ENCODE measurements at regions not wholly inside any gene's neighbourhood (a gene's known extent, or its start where the extent isn't known, plus 50 kb on each side); places are given as distances from the start of the nearest gene placed in this dataset.
"Not testable (repeated sequence)": the region's sequence is repeated elsewhere in the genome, so short reads cannot be mapped to it uniquely, and the experiment has no call there.

DNA sequence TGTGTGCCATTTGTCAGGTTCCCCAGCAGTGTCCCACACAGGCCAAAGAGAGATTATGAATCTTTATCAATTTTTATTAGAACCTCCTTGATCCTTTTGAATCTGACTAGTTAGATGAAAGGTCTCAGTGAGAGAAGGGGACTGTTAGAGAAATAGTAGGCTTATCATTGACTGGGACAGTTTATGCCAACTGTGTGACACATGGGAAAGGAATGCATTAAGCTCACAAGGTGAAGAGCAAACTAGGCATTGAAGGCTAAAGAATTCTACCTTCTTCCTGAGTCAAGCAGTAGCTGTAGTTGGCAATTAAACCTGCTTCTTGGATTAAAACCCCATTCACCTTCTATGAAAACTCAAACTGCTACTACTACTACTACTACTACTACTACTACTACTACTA lies 389.6 kb upstream of the CDH19 start:
- no peak for DNase-seq

DNA sequence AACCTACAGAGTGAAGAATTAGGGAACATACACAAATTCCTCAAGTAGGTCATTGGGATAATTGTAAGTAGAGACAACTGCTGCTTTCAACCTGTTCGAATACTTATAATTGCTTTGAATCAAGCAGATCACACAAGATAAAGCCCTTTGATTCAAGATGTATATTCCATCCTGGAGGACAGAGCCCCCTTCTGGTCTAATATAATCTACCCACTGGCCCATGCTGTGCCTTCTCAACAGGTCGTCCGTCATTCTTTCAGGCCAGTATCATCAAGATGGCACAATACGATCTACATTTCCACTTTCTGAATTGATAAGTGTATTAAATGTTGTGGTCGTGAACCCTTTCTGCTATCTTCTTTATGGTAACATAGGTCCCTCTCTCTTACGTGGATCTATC lies 387.0 kb upstream of the CDH19 start:
- DNase-seq: no peak

DNA sequence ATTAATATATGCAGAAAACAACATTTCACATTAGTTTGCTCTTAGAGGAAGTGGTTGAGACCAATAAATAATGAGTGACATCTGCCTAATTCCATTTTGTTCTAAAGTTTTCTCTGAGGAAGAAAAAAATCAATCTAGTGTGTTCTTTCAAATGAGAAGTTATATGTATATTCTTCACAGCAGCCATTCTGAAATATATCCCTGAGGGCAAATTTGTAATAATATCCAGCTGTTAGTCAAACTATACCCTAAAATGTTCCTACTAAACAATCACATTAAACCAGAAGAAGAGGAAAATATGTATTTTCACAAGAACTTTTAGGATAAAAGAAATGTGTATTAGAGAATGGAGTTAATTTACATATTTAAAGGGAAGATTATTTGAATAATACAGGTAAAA lies 375.1 kb upstream of the CDH19 start:
- DNase-seq: no peak

DNA sequence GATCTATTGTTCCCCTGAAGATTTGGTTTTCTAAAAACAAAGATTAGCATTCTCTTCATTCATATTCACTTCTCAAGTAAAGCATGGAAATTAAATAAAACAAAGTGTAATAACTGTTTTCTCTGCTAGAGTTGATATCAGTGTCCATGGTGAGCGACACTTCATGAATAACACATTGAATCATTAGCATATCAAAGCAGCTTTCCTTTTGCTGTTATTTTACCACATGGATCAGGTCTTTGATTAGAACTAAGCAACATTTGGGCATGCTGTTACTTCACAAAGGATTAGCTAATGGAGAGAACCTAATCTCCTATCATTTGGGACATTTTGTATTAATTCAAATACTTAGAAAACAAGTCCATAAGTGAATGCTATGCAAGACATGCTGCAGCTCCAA lies 368.8 kb upstream of the CDH19 start:
- DNase-seq: no peak

DNA sequence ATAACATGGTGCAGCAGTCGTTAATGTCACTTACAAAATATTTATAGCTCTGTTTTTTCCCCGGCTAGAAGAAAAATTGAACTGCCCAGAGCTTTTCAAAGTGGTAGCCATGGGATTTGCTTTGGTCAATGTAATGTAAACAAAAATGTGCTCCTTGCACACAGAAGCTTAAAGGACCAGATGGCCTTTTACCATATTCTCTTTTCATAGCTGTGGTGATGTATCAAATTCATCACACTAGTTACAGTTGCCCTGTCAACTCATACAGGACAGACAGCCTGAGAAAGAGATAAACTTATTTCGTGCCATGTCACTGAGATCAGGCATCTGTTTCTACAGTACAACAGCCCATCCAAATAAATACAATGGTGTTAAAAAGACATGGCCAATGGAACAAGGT lies 368.1 kb upstream of the CDH19 start:
- DNase-seq: no peak

DNA sequence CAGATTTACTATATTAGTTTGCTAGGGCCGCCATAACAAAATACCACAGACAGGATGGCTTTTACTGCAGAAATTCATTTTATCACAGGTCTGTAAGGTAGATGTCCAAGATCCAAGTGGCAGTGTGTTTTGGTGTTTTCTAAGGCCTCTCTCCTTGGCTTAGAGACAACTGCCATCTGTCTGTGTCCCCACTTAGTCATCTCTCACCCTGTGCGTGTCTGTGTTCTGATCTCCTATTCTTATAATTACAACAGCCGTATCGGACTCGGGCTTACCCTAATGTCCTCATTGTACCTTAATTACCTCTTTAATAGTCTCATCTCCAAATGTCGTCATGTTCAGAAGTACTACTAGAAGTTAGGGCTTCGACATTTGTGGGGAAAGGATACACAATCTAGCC lies 362.3 kb upstream of the CDH19 start:
- no peak for DNase-seq

DNA sequence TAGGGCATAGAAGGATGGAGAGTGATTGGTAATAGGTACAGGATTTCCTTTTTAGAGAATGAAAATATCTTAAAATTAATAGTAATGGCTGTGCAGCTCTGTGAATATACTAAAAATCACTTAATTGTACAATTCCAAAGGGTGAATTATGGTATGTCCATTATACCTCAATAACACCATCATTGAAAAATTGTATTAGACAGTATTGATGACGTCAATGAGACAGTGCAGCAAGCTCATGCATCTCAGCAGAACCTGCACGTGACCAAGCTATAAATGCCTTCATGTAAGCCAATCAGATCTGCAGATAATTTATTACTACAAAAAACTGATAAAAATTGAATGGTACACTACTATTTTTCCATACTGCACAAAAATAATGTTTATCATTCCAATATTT lies 354.4 kb upstream of the CDH19 start:
- no peak for DNase-seq

DNA sequence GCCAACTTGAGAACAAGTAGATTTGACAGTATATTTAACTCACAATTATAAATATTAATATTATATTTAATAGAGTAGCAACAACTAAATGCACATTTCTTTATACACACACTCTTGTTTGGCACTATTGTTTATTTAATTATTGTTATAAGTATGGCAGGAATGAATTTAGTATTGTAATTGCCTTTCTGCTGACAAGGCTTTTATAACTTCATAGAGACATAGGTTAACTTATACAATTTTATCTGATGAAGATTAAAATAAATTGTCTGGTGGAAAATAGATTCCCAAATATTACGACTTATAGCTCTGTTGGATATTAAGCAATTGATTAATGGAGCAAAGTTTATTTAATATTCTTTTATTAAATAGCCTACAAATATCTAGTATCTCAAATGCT lies 347.9 kb upstream of the CDH19 start:
- no peak for DNase-seq

DNA sequence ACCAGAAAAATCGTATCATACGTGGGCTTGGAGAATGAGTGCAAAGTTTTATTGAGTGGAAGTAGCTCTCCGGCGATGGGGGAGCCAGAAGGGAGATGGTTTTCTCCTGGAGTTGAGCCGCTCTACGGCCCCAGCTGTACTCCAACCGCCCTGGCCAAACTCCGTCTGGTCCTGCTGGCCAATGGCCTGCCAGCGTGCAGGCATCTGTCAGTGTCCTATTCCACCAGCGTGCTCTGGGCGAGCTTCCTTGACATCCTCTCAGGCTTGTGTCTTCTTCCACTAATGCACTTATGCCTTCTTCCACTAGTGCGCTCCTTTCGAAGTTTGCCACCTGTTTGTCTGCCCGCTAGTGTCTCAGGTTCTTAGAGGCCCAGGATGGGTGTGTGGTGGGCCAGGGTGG lies 345.5 kb upstream of the CDH19 start:
- no peak for DNase-seq

DNA sequence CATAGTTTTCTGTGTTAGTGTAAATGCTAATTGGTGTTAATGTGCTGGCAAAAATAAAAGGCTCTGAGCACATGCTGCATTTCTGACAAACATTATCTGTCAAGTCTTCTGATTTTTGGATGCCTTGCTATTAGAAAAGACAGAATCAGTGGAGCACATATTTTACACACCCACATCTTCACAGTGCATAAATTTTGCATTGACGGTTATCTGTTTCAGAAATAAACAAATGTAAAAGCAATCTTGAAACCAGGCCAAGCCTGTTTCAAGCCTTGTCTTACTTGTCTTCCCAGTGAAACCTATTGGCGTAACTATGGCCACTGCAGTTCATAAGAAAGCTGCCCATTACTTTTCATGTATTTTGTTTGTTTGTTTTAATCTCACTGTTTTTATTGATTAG lies 333.7 kb upstream of the CDH19 start:
- DNase-seq: no peak

DNA sequence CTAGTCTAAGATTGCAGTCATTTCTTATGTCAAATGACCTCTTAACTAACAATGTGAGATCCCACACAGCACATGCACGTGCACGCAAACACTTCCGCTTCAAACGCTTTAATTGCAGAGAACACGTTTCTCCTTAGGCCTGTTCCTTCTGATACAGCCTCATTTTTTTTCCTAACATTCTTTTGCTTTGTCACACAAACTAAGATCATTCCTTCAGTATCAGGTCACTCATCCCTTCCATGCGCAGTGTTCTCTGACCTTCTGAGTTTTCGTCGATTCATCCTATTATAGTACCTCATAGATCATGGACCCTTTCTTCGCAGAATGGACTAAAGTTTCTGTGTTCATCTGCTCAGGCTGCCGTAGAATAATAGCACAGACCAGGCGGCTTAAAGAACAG lies 327.1 kb upstream of the CDH19 start:
- DNase-seq: no peak

DNA sequence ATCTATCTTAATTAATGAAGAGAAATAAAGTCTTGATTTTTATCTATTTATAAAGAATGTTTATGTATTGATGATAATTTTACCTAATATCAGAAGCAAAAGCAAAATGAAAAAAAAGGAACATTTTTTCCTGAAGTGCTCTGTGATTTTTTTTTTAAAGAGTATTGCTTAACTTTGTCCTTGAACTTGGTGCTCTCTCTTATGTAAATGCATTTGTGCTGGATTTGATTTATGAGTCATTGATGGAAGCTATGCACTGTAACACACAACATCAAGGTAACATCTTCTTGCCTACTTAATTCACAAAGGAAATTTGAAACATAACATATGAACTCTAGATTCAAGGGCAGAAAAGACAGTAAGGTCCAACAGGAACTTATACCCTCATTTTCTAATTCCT lies 312.9 kb upstream of the CDH19 start:
- no peak for DNase-seq

DNA sequence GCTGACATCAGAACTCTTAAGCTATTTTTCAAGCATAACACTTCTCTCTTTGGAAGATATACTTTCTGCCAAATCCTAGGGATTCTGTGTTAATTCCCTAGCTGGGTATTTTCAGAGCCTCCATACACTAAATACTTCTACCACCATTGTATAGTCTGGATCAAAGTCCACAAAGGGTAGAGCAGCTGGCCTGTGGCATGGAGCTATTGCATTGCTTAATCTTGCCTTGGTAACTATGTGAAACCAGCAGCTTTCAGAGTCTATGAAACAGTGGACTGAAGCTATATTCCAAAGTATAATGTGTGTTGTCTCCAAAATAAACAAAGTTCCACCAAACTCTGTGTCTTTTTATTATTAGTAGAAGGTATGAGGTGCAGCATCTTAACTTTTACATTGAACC lies 296.9 kb upstream of the CDH19 start:
- DNase-seq: no peak

DNA sequence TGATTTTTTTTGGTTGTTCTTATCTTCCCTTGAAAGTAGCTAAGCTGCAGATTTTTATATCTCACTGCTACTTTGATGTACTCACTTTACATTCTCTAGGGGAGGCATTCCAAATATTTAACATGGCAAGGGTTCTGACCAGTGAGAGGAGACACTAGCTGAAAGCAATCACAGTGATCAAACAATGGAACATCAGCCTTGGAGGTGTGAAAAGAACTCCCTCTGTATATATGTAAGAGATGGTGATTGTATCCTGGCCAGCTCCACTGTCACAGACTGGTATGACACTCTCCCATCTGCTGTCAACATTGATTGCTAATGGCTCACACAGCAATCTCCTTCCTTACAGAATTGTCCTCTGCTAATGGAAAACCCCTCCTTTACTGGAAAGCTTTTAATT lies 291.7 kb upstream of the CDH19 start:
- no peak for DNase-seq

DNA sequence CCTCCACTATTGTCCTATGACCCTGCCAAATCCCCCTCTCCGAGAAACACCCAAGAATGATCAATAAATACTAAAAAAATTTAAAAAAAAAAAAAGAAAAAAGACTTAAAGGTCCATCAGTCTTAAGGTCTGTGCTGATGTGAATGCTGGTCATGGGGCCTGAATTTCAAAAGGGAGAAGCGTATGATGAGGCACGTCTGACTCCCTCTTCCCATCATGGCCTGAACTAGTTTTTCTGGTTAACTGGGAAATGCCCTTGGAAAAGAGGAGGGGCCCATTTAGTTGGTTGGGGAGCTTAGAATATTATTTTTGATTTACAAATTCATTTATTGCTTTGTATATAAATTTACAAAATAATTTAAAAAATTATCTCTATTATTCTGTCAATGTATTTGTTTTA lies 291.0 kb upstream of the CDH19 start:
- DNase-seq: no peak

DNA sequence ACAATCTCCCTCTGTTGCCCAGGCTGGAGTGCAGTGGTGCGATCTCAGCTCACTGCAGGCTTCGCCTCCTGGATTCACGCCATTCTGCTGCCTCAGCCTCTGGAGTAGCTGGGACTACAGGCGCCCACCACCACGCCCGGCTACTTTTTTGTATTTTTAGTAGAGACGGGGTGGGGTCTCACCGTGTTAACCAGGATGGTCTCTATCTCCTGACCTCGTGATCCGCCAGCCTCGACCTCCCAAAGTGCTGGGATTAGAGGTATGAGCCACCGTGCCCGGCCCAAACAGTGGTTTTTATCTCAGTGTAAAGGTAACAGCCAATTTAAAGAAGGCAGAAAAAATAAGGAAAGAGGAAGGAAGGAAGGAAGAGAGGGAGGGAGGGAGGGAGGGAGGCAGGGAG lies 288.5 kb upstream of the CDH19 start:
- not testable (repeated sequence) for DNase-seq

DNA sequence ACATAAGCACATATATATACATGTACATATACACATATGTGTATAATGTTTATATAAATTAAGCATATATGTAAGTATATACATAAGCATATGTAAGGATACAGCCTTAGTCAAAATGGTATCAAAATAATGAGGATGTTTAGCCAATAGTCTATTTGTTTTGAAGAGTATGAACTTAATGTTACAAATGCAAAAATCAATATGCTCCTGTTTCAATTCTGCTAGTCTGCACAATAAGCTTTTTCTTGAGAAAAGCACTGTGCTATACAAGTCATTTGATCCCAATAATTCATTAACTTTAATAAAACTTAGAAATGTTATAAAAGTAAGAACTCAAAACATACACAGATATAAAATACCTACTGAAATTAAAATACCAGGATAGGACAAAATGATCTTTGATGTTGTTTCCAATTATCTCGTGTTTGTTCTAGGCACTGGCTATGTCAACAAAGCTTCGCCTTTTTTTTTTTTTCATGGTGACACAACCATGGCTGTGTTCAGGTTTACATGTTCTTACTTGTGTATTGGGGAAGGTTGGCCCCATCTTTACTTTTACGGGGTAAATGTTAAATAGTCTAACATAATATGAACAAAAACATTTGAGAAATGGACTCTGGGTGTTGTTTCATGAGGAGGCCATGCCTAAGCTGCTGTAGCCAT lies 271.1 kb upstream of the CDH19 start:
- no peak for DNase-seq

DNA sequence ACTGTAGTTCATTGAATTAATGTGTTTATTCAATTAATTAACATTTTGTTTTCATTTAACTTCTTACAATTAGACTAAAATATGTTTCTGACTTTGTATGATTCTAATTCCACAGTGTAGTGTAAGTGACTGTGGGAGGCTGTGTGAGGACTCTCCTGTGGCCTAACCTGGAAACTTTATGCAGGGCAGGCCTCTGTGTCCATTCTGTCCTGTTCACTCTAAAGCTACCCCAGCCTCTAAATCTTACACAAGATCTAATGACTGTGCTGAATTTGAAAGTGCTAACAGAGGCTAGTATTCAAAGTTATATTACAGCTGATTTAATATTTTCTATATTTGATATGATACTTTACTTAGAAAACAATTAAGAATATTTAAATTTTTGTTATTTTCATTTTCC lies 270.5 kb upstream of the CDH19 start:
- no peak for DNase-seq

DNA sequence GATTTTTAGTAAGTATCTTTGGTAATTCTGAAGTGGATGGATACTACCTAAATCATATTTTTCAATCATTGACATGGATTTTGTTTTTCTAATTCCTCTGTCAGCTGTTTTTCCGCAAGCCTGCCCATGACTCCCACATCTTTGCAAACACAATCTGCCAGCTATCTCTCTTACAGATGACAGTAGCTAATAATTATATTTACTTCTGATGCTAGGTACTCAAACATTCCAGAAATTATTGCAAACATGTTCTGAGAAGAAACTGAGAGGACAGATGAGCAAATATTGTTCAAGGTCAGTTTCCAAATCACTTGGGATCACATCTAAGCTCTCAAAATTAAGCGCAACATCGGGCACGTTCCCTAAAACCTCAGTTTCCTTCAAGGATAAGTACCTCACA lies 270.0 kb upstream of the CDH19 start:
- DNase-seq: no peak

DNA sequence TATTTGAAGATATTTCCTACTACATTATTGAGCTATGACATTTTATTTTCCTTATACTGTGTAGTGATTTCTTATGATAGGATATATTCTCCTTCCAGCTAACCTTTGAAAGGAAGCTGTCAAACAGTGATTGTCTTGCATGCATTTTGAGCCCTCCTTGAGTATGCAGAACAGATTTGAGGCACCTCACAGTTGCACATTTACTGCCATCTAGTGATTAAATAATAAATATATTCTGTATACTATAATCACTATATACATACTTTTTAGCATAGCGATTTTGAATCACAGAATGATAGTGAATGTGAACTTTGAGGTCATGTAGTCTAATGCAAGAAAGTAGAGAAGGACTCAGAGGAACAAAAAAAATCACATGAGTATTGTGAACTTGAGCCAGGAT lies 268.4 kb upstream of the CDH19 start:
- no peak for DNase-seq

DNA sequence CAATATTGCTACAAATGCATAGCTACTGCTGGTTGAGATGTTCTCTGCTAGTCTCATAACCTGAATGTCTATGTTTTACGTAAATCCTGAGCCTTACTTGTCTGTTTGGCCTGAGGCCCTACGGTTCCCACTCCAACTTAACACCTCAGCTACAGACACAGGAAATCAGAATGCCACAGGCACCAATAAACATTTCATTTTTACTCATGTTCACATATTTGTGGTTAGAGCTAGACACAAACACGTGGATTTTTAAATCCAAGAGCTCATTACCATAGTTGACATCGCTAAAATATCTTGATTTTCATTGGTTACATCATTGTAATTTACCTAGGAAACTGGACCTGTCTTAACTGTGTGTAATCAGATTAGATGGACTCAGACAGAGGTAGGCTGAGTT lies 263.8 kb upstream of the CDH19 start:
- DNase-seq: no peak

DNA sequence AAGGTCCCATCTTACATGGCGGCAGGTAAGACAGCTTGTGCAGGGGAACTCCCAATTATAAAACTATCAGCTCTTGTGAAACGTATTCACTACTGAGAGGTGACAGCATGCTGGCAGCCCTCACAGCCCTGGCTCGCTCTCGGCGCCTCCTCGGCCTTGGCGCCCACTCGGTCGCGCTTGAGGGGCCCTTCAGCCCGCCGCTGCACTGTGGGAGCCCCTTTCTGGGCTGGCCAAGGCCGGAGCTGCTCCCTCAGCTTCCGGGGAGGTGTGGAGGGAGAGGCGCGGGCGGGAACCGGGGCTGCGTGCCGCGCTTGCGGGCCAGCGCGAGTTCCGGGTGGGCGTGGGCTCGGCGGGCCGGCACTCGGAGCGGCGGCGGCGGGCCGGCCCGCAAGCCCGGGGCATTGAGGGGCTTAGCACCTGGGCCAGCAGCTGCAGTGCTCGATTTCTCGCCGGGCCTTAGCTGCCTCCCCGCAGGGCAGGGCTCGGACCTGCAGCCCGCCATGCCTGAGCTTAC lies 262.6 kb upstream of the CDH19 start:
- not testable (repeated sequence) for DNase-seq

DNA sequence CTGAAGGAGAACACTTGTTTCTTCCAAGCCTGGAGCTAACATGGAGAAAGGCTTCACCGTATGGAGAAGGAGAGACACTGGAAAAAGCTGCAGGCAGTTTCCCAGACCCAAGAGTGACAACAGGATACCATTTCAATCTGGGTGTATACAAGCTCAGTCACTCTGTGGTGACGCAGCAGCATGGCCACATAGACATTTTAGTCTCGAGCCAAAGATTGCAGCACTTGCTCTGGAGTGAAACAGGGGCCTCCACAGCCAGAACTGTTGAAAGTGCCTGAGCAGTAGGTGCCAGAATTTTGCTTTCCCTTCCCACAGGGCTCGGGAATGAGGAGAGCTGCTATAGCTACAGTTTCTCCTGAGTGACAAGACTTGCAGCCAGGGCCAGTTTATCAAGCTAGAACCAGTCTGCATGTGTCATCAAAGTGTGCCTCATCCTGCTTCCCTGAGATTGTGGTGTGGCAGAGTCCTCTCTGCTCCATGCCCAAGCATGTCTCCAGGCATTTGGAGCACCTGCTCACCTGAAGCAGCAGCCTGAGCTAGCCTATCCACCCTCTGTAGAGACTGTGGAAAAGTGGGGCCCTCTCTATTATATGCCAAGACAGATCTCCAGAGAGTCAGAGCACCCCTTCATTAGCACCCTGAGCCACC lies 234.6 kb upstream of the CDH19 start:
- no peak for DNase-seq

DNA sequence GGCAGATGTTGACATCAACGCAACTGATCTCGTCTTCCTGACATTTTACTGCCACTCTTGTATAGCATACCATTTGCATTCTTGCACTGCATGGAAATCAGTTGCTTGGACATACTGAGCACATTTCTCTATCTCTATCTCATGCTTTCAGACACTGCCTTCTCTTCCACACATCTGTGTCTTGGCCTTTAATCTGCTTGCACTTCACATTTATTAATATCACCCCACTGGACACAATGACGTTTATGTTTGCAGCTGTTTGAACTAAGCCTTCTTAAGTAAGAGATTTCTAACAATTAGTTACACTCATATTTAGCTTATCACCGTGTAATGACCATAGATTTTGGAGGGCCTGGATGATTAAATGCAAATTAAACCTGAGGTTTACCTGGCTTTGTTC lies 229.8 kb upstream of the CDH19 start:
- no peak for DNase-seq

DNA sequence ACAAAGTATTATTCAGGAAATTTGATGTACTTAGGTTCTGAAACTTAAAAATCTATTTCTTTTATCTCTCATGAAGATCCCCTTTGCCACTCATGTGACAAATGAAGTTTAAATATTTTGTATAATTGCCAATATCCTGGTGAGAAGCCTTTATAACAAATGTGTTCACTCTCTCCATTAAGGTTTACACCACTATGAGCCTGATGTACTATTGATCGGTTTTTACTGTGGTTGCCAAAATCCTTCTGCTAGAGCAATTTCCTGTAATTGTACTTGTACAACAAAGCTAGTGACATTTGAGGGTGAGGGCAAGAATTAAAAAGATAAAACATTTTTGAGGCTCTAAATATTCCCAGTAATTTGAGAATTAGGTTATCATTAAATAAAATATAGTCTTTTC lies 222.3 kb upstream of the CDH19 start:
- DNase-seq: no peak

Data from GF-D8 (cell line).